H9 (cell line): ENCODE measurements at regions not wholly inside any gene's neighbourhood (a gene's known extent, or its start where the extent isn't known, plus 50 kb on each side); places are given as distances from the start of the nearest gene placed in this dataset.

ENCODE experiments used
- DNase-seq: peaks from one replicate; pipeline ENCODE4 v3.0.0-alpha.2; 2017
- H2AFZ ChIP-seq: one replicate; pipeline ENCODE4 v1.6.1; 2013; ENCODE audit warnings: mild to moderate bottlenecking, low read length, control low read depth, moderate library complexity
- H2AK5ac ChIP-seq: 2 replicates; pipeline ENCODE4 v1.6.1; 2013; ENCODE audit warnings: low read length, control low read depth, mixed read lengths; ENCODE audit not compliant: insufficient read length
- H2BK120ac ChIP-seq: one replicate; pipeline ENCODE4 v1.6.1; 2013; ENCODE audit warnings: low read depth, mild to moderate bottlenecking, low read length, control low read depth, inconsistent platforms; ENCODE audit not compliant: poor library complexity, severe bottlenecking
- H2BK12ac ChIP-seq: 2 replicates; pipeline ENCODE4 v1.6.1; 2013; ENCODE audit warnings: low read length, control low read depth, mixed read lengths, low read depth; ENCODE audit not compliant: insufficient read length
- H2BK15ac ChIP-seq: 2 replicates; pipeline ENCODE4 v1.6.1; 2013; ENCODE audit warnings: low read depth, low read length, control low read depth
- H2BK20ac ChIP-seq: one replicate; pipeline ENCODE4 v1.6.1; 2013; ENCODE audit warnings: low read depth, mild to moderate bottlenecking, low read length, control low read depth, inconsistent platforms; ENCODE audit not compliant: poor library complexity, severe bottlenecking
- H2BK5ac ChIP-seq: 2 replicates; pipeline ENCODE4 v1.6.1; 2013; ENCODE audit warnings: low read length, control low read depth, mixed read lengths; ENCODE audit not compliant: insufficient read length
- H3K14ac ChIP-seq: 2 replicates; pipeline ENCODE4 v1.6.1; 2013; ENCODE audit warnings: low read length, control low read depth; ENCODE audit not compliant: insufficient read depth
- H3K18ac ChIP-seq: 2 replicates; pipeline ENCODE4 v1.6.1; 2013; ENCODE audit warnings: low read depth, mild to moderate bottlenecking, mixed read lengths, low read length, control low read depth; ENCODE audit not compliant: insufficient read length
- H3K23ac ChIP-seq: 2 replicates; pipeline ENCODE4 v1.6.1; 2013; ENCODE audit warnings: low read length, control low read depth, mixed read lengths, low read depth; ENCODE audit not compliant: insufficient read length
- H3K23me2 ChIP-seq: 2 replicates; pipeline ENCODE4 v1.6.1; 2013; ENCODE audit warnings: low read depth, mild to moderate bottlenecking, mixed read lengths, low read length, control low read depth; ENCODE audit not compliant: insufficient read length, poor library complexity, severe bottlenecking
- H3K27ac ChIP-seq: 2 replicates; pipeline ENCODE4 v1.5.1; 2013; ENCODE audit warnings: low read length, control low read depth, mixed read lengths, low read depth; ENCODE audit not compliant: insufficient read length
- H3K27me3 ChIP-seq: 2 replicates; pipeline ENCODE4 v1.6.1; 2013; ENCODE audit warnings: low read length, control low read depth, inconsistent platforms; ENCODE audit not compliant: insufficient read depth
- H3K4ac ChIP-seq: 2 replicates; pipeline ENCODE4 v1.6.1; 2013; ENCODE audit warnings: low read depth, mild to moderate bottlenecking, control low read depth, inconsistent platforms, low read length, moderate library complexity
- H3K4me1 ChIP-seq: 2 replicates; pipeline ENCODE4 v1.6.1; 2013; ENCODE audit warnings: low read length, control low read depth, inconsistent platforms; ENCODE audit not compliant: insufficient read depth
- H3K4me2 ChIP-seq: 2 replicates; pipeline ENCODE4 v1.6.1; 2013; ENCODE audit warnings: low read length, control low read depth, mixed read lengths; ENCODE audit not compliant: insufficient read length, insufficient read depth
- H3K56ac ChIP-seq: 2 replicates; pipeline ENCODE4 v1.6.1; 2013; ENCODE audit warnings: low read depth, mild to moderate bottlenecking, mixed read lengths, low read length, control low read depth; ENCODE audit not compliant: insufficient read length
- H3K79me1 ChIP-seq: 2 replicates; pipeline ENCODE4 v1.6.1; 2013; ENCODE audit warnings: low read depth, mild to moderate bottlenecking, moderate library complexity, low read length, control low read depth, inconsistent platforms; ENCODE audit not compliant: insufficient read depth, poor library complexity, severe bottlenecking
- H3K79me2 ChIP-seq: 2 replicates; pipeline ENCODE4 v1.6.1; 2013; ENCODE audit warnings: low read length, control low read depth, inconsistent platforms; ENCODE audit not compliant: insufficient read depth
- H3K9ac ChIP-seq: 2 replicates; pipeline ENCODE4 v1.6.1; 2013; ENCODE audit warnings: low read length, control low read depth, mixed read lengths; ENCODE audit not compliant: insufficient read length; ENCODE audit errors: extremely low read depth
- H3K9me3 ChIP-seq: one replicate; pipeline ENCODE4 v1.6.1; 2013; ENCODE audit warnings: low read depth, low read length, inconsistent platforms; ENCODE audit not compliant: control insufficient read depth
- H3T11ph ChIP-seq: one replicate; pipeline ENCODE4 v1.6.1; 2013; ENCODE audit warnings: mild to moderate bottlenecking, low read length, control low read depth, inconsistent platforms
- H4K20me1 ChIP-seq: one replicate; pipeline ENCODE4 v1.6.1; 2013; ENCODE audit not compliant: control insufficient read depth, insufficient read length, insufficient read depth
- H4K5ac ChIP-seq: 2 replicates; pipeline ENCODE4 v1.6.1; 2013; ENCODE audit warnings: low read depth, mild to moderate bottlenecking, mixed read lengths, low read length, control low read depth; ENCODE audit not compliant: insufficient read length
- H4K8ac ChIP-seq: replicated peaks from 2 replicates; pipeline ENCODE4 v1.6.1; 2013; ENCODE audit warnings: low read length, control low read depth, mixed read lengths, low read depth; ENCODE audit not compliant: insufficient read length
- H4K91ac ChIP-seq: 2 replicates; pipeline ENCODE4 v1.6.1; 2013; ENCODE audit warnings: low read depth, mild to moderate bottlenecking, moderate library complexity, mixed read lengths, low read length, control low read depth; ENCODE audit not compliant: insufficient read length
- H3K27ac Mint-ChIP-seq, 3 experiments: 2 replicates in 2 of 3; 3 replicates in 1 of 3; pipeline ENCODE4 v1.8.0; 2020 to 2021; ENCODE audit warnings: mixed read lengths in 3 of 3, mild to moderate bottlenecking in 1 of 3, moderate library complexity in 1 of 3
- H3K27me3 Mint-ChIP-seq: 2 replicates; pipeline ENCODE4 v1.8.0; 2021; ENCODE audit warnings: low read depth, mild to moderate bottlenecking, moderate library complexity, mixed read lengths
- H3K36me3 Mint-ChIP-seq, 3 experiments: 2 replicates in 2 of 3; 3 replicates in 1 of 3; pipeline ENCODE4 v1.8.0; 2020 to 2021; ENCODE audit warnings: low read depth in 3 of 3, mixed read lengths in 3 of 3; ENCODE audit not compliant: insufficient read depth in 1 of 3
- H3K4me1 Mint-ChIP-seq, 2 experiments: 2 replicates each; pipeline ENCODE4 v1.8.0; 2020; ENCODE audit warnings: mixed read lengths in 2 of 2
- H3K4me3 Mint-ChIP-seq, 2 experiments: 2 replicates in 1 of 2; 3 replicates in 1 of 2; pipeline ENCODE4 v1.8.0; 2020 to 2021; ENCODE audit warnings: mild to moderate bottlenecking in 2 of 2, mixed read lengths in 2 of 2, moderate library complexity in 1 of 2
- H3K9me3 Mint-ChIP-seq, 2 experiments: 2 replicates in 1 of 2; 3 replicates in 1 of 2; pipeline ENCODE4 v1.8.0; 2020; ENCODE audit warnings: mild to moderate bottlenecking in 2 of 2, mixed read lengths in 2 of 2, moderate library complexity in 1 of 2
- WGBS: extraction: QIAGEN DNeasy Blood & Tissue Kit; methylation state at CpG from one replicate; pipeline ENCODE4 v1.1.7; 2013; ENCODE audit warnings: missing lambda C conversion rate, low lambda C conversion rate, mixed read lengths; ENCODE audit not compliant: insufficient read length; ENCODE audit errors: extremely low coverage; 5-methylcytosine and 5-hydroxymethylcytosine counted together
- TF ChIP-seq, protein P1 (sequence below): fragments of 200-600 bp; sonication (generic); conservative IDR thresholded peaks from 3 replicates; pipeline ENCODE4 v1.8.0; 2021; ENCODE audit warnings: antibody characterized with exemption, mild to moderate bottlenecking

DNA sequence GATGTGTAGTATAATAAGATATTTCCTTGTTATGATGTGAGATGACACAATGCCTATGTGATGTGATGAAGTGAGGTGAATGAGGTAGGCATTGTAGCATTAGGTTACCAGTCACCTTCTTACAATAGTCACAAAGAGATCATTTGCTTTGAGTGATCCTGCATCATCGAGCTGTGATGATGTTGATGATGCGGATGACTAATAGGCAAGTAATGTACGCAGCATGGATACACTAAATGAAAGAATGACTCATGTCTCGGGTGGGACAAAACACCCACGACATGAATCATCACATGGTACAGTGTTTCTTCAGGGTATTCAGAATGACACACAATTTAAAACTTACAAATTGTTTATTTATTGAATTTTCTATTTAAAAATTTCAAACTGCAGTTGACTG is 806.3 kb upstream of the GJE1 start:
- no peak overlapping the region for H4K5ac ChIP-seq
- no peak overlapping the region for H3K4me3 Mint-ChIP-seq
- no CpG with 5 or more reads among the region's 5 CpGs for WGBS
- no peak overlapping the region for H3T11ph ChIP-seq
- no peak overlapping the region for H3K56ac ChIP-seq
- H3K36me3 Mint-ChIP-seq = 0 out of 7 replicates have a peak, but pooled peaks cover 0 to 1% (median 0%) of the 10 kb centered on the region in 3 experiments
- H3K27ac Mint-ChIP-seq = no peak overlapping the region
- no peak overlapping the region for H4K8ac ChIP-seq
- H4K20me1 ChIP-seq = no peaks in the 10 kb centered on the region
- no peaks in the 10 kb centered on the region for H3K9me3 ChIP-seq
- H3K4me2 ChIP-seq = no peak overlapping the region
- no peaks in the 10 kb centered on the region; a peak in 1 of 5 replicates for H3K9me3 Mint-ChIP-seq
- H3K14ac ChIP-seq = no peak overlapping the region
- no peaks in the 10 kb centered on the region for H3K4me1 Mint-ChIP-seq
- no peak overlapping the region for H2BK12ac ChIP-seq
- H2AK5ac ChIP-seq = no peak overlapping the region
- no peaks in the 10 kb centered on the region for H3K4me1 ChIP-seq
- H2BK120ac ChIP-seq = no peak overlapping the region
- H3K27me3 ChIP-seq = no peaks in the 10 kb centered on the region
- H4K91ac ChIP-seq = no peak overlapping the region
- TF ChIP-seq, protein P1, sequence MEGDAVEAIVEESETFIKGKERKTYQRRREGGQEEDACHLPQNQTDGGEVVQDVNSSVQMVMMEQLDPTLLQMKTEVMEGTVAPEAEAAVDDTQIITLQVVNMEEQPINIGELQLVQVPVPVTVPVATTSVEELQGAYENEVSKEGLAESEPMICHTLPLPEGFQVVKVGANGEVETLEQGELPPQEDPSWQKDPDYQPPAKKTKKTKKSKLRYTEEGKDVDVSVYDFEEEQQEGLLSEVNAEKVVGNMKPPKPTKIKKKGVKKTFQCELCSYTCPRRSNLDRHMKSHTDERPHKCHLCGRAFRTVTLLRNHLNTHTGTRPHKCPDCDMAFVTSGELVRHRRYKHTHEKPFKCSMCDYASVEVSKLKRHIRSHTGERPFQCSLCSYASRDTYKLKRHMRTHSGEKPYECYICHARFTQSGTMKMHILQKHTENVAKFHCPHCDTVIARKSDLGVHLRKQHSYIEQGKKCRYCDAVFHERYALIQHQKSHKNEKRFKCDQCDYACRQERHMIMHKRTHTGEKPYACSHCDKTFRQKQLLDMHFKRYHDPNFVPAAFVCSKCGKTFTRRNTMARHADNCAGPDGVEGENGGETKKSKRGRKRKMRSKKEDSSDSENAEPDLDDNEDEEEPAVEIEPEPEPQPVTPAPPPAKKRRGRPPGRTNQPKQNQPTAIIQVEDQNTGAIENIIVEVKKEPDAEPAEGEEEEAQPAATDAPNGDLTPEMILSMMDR = no peak
- no peak overlapping the region for H3K27ac ChIP-seq
- no peak for DNase-seq
- no peak overlapping the region for H3K18ac ChIP-seq
- no peak overlapping the region for H3K4ac ChIP-seq
- no peak overlapping the region for H2AFZ ChIP-seq
- H2BK15ac ChIP-seq = no peak overlapping the region
- no peaks in the 10 kb centered on the region for H3K27me3 Mint-ChIP-seq
- no peaks in the 10 kb centered on the region for H3K79me1 ChIP-seq
- H3K79me2 ChIP-seq = no peaks in the 10 kb centered on the region
- H3K23me2 ChIP-seq = no peaks in the 10 kb centered on the region
- no peak overlapping the region for H3K9ac ChIP-seq
- no peak overlapping the region for H2BK5ac ChIP-seq
- H3K23ac ChIP-seq = no peak overlapping the region
- H2BK20ac ChIP-seq = no peak overlapping the region
